ENCODE measurements at regions not wholly inside any gene's neighbourhood (a gene's known extent, or its start where the extent isn't known, plus 50 kb on each side); places are given as distances from the start of the nearest gene placed in this dataset.
"Not testable (repeated sequence)": the region's sequence is repeated elsewhere in the genome, so short reads cannot be mapped to it uniquely, and the experiment has no call there.

GRCh38 chr1:90358448-90358847 is 358.7 kb downstream of the BARHL2 start:
- FAIRE-seq (no peak), DNase-seq (ENCODE audit: insufficient read length, low spot score) (no peak)

- FAIRE-seq (peak; percentile 60), DNase-seq (ENCODE audit: insufficient read length, low spot score) (no peak)
Measured at GRCh38 chr1:90357995-90358394, 359.1 kb downstream of the BARHL2 start.

DNA sequence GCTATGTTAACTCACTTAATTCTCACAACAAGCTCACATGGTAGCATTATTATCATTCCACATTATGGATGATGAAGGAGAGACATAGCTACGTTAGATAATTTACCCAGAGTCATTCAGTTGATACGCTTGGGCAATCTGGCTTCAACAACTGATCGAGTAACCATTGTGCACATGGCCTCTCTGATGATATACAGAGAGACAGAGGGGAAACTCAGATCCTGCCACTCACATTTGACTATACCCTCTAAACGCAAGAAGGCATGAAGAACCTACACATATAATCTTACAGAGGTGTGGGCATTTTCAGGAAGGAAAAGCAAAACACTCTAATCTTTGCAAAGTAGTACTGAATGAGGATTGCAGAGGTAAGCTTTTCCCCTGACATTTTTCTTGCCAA is 360.1 kb downstream of the BARHL2 start:
- no peak for DNase-seq (ENCODE audit: insufficient read length, low spot score)
- FAIRE-seq = no peak

DNA sequence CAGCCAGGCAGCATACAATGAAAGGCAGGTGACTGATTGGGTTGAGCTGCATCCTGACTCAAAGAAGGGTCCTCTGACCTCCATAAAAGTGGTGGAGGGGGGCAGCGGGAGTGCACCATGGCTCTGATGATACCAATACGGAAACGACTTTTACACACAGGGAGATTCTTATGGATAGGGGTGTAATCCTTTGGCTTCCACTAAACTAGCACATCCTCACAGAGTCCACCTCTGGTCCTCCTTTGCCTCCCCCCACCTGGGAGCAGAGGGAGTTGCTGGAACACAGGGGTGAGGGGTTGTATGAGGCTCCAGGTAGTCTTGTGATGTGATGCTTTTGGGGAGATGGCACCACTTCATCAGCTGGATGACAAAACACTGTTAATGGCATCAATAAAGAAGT is 361.0 kb downstream of the BARHL2 start:
- DNase-seq (ENCODE audit: insufficient read length, low spot score) = no peak
- FAIRE-seq = no peak

DNA sequence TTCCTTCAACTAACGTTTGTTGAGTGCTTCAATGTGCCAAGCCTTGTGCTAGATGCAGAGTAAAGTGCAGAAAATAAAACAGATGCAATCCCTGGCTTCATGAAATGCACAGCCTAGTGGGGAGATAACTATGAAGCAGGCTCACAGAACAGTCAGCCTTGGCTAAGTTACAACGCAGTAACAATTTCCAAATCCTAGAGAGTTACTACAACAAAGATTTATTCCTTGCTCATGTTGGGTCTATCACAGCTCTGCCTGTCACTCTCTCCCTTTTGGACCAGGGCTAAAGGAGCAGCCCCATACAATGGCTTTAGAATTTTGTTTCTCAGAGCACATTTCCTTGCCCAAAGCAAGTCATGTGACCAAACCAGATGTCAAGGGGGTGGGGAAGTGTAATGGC is 359.8 kb downstream of the ZNF326 start:
- FAIRE-seq (no peak), DNase-seq (ENCODE audit: insufficient read length, low spot score) (no peak)

GRCh38 chr1:90351019-90351418 is 356.1 kb downstream of the ZNF326 start:
- FAIRE-seq (no peak), DNase-seq (ENCODE audit: insufficient read length, low spot score) (no peak)

GRCh38 chr1:90349510-90349909 is 354.6 kb downstream of the ZNF326 start:
- FAIRE-seq = no peak
- no peak for DNase-seq (ENCODE audit: insufficient read length, low spot score)

- DNase-seq (ENCODE audit: insufficient read length, low spot score) = no peak
- no peak for FAIRE-seq
Measured at GRCh38 chr1:90348934-90349333, 354.0 kb downstream of the ZNF326 start.

DNA sequence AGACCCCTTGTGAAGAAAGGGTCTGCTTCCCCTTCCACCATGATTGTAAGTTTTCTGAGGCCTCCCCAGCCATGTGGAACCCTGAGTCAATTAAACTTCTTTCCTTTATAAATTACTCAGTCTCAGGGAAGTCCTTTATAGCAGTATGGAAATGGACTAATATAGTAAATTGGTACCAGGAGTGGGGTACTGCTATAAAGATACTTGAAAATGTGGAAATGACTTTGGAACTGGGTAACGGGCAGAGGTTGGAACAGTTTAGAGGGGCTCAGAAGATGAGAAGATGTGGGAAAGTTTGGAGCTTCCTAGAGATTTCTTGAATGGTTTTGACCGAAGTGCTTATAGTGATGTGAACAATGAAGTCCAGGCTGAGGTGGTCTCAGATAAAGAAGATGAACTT is 353.5 kb downstream of the ZNF326 start:
- FAIRE-seq = not testable (repeated sequence)

DNA sequence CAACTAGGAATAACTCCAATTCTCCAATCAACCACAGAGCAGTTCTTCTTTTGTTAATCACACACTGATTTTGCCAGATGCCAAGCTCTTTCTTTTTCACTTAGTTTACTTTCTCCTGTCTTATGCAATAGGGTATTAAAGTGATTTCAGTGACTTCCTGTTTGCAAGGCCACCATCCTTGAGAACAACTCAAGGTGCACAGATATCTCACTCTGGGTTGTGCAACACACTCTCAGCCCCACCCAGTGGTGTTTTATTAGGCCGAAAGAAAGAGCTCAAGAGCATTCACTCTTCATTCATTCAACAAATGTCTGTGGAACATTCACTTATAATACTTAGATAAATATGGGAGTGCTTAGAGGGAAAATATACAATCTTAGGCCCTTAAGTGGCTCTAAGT is 352.5 kb downstream of the ZNF326 start:
- DNase-seq (ENCODE audit: insufficient read length, low spot score) (no peak), FAIRE-seq (no peak)

More for the DNA sequence above, 353.5 kb downstream of the ZNF326 start:
- not testable (repeated sequence) for DNase-seq (ENCODE audit: insufficient read length, low spot score)

DNA sequence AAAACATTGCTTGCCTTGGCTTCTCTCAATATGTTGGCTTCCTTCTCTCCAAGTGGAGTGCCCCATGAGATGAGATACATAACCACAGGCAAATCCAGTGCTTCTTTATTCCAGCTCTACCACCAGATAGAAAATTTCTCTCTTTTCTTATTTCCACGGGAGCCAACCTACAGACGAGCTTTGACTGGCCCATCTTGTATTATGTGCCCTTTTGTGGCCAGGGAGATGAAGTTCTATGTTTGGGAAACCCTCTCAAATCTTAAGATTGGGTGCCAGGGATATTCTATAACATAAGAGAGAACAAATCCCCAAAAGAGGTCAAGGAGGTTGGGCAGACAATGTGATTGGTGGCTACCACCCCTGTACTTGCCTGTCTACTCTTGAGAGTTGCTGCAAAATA is 351.8 kb downstream of the ZNF326 start:
- DNase-seq (ENCODE audit: insufficient read length, low spot score) (no peak), FAIRE-seq (no peak)

GRCh38 chr1:90346349-90346748 is 351.4 kb downstream of the ZNF326 start:
- FAIRE-seq = no peak
- DNase-seq (ENCODE audit: insufficient read length, low spot score) = no peak

DNA sequence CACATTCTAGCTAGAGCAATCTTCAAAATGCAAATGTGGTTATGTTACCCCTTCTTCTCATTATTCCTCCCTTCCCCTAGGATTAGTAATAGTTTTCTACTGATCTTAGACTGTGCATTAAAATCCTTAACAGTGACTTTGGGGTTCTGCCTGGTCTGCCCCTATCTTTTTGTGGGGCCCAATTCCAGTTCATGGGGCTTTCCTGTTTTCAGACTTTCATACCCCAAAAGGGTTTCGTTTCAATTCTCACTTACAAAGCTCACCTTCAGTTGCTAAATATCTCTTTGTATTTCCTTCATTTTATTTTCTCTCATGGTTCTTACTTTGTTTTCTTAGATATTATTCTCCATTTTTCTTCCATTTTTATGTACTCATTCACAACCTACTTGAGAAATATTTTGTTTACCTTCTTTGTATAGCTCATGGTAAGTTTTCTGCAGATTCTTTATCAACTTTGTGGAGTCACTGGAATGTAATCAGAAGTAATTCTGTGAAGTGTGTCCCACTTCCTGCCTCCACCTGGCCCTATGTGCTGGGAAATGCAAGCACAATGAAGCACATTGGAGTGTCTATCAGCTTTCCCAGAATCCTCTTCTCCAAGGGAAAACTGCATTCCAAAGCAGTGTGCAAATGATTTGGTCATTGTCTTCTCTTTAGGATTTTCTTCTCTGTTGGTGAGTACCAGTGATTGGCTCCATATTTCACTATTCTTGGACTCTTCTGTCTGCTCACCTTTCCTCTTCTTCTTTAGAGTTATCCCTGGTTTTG is 350.2 kb downstream of the ZNF326 start:
- DNase-seq (ENCODE audit: insufficient read length, low spot score) = no peak
- FAIRE-seq = no peak

- FAIRE-seq (no peak), DNase-seq (ENCODE audit: insufficient read length, low spot score) (no peak)
Measured at GRCh38 chr1:90341516-90341915, 346.6 kb downstream of the ZNF326 start.

GRCh38 chr1:90340606-90341005 is 345.7 kb downstream of the ZNF326 start:
- no peak for DNase-seq (ENCODE audit: insufficient read length, low spot score)
- FAIRE-seq = no peak

GRCh38 chr1:90339811-90340210 is 344.9 kb downstream of the ZNF326 start:
- DNase-seq (ENCODE audit: insufficient read length, low spot score) (no peak), FAIRE-seq (no peak)

DNA sequence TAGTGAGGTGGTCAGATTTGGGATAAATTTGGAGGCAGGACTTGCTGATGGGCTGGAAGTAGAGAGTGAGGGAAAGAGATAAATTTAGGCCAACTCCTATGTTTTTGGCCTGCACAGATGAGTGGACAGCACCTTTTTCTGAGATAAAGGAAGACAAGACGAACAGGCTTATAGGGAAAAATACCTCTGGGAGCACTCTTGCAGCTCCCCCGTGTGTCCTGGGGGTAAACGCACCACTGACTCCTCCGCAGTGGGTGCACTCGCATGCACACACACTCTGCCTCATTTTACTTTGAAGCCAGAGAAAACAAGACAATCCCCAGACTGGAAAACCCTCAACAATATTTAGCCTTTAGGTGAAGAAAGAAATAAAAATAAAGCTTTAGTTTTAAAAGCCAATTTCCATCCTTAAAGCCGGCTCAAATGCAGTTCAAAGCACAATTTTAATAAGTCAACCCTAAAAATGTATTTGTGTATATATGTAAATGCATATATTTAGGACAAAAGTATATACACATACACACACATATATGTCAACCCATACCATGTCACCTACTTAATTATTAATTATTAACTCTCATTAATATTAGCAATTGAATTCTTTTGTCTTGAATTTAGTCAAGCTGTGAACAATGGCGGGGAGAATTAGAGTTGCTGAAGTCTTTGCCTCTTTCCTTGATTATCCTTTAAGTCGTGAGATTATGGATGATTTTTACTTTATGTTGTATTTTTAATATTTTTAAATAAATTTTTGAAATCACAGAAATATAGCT is 341.8 kb downstream of the ZNF326 start:
- DNase-seq (ENCODE audit: insufficient read length, low spot score) (no peak), FAIRE-seq (no peak)

DNA sequence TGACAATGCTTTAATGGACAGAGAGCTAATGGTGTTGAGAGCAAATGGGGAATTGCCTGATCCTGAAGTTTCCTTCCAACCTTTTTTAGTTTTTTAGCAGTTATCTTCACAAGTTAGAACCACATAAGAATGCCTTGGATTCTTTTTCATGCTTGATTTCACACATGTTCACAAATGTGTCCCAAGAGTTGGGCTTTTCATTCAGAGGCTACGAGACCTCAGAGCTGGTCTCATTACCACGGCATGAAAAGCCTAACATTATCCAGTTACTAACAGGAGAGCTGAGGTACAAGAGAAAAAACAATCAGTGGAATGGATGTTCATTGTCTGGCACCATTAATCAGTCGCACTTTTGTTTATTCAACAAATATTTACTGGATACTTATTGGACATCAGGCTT is 340.6 kb downstream of the ZNF326 start:
- FAIRE-seq (no peak), DNase-seq (ENCODE audit: insufficient read length, low spot score) (no peak)

DNA sequence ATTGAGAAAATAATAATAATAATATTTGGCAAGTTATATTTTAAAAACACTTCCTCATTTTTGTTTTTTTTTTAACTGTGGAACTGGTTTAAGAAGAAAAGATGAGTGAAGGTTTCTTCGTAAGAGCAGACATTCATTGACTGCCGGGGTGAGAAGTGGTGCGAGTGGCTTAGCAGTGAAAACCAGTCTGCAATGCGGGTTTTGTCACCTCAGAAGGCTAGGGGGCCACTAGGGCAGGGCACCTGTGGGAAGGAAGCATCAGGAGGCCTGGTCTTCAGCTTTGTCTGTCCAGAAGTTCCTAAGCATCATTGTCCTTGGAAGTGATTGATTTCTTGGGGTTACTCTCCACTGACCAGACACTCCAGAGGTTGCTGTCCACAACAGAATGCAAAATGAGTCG is 339.2 kb downstream of the ZNF326 start:
- DNase-seq (ENCODE audit: insufficient read length, low spot score) (no peak), FAIRE-seq (no peak)

- no peak for DNase-seq (ENCODE audit: insufficient read length, low spot score)
- no peak for FAIRE-seq
Measured at GRCh38 chr1:90325168-90325567, 330.3 kb downstream of the ZNF326 start.

DNA sequence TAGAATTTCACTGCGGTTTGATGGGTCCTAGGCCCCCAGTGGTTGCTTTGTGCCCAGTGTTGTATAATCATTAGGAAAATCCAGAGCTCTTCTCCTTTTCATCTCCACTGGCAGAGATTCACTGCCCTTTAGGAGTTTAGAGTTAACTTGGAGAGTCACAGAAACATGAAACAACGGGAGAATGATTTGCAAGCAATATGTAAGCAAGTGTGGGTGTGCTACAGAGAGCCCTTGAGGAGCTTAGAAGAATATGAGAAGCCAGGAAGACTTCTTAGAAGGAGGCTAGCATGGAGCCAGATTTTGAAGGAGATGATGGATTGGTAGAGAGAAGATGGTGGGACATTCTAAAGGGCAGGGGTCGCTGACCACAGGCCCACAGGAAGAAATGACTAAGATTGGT is 327.3 kb downstream of the ZNF326 start:
- FAIRE-seq (no peak), DNase-seq (ENCODE audit: insufficient read length, low spot score) (no peak)

DNA sequence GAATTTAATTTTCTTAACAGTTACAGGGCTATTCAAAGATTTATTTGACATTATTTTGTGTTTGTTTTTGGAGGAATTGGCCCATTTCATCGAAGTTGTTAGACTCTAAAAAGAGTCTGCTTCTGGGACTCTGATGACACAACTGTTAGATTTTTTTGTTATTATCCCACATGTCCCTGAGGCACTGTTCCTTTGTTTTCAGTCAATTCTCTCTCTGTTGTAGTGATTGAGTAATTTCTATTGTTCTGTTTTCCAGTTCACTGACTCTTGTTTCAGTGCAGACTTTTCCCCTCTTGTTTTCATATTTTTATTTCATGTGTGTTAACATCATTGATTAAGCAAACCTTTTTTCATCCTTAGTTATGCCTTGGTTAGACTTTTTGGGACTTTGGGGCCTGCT is 325.0 kb downstream of the ZNF326 start:
- no peak for FAIRE-seq
- no peak for DNase-seq (ENCODE audit: insufficient read length, low spot score)
